ENCODE measurements at regions not wholly inside any gene's neighbourhood (a gene's known extent, or its start where the extent isn't known, plus 50 kb on each side); places are given as distances from the start of the nearest gene placed in this dataset.
"Not testable (repeated sequence)": the region's sequence is repeated elsewhere in the genome, so short reads cannot be mapped to it uniquely, and the experiment has no call there.

- no peak for DNase-seq (ENCODE audit: low read depth)
- no peak for TF ChIP-seq CTCF (IDR thresholded peaks at IDR 0.05; ENCODE audit: control insufficient read depth, extremely low read depth, insufficient read depth)
- H3K4me3 ChIP-seq (ENCODE audit: low read depth, low read length) = no peak overlapping the region
Measured at GRCh38 chr4:57981123-57981522, 870.9 kb upstream of the IGFBP7 start.

DNA sequence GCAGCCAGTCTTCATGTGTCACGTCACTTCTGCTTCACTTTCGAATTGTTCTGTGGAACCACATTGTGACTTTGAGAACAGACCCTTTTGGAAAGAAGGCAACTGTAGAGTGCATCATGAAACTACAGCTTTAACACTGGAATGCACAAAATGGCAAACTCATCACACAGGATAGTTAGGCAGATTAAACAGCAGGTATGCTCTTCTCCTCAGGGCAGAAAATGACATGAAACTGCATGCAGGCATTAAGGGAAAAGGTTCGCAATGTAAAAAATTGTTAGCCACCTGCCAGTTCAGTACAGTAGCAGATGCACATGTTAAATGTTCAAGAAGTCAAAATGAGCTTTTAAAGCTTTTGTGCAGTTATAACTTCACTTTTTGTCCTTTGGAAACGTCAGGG is 864.6 kb upstream of the IGFBP7 start:
- no peak for TF ChIP-seq CTCF (IDR thresholded peaks at IDR 0.05; ENCODE audit: control insufficient read depth, extremely low read depth, insufficient read depth)
- DNase-seq (ENCODE audit: low read depth) = no peak
- H3K4me3 ChIP-seq (ENCODE audit: low read depth, low read length) = no peak overlapping the region

DNA sequence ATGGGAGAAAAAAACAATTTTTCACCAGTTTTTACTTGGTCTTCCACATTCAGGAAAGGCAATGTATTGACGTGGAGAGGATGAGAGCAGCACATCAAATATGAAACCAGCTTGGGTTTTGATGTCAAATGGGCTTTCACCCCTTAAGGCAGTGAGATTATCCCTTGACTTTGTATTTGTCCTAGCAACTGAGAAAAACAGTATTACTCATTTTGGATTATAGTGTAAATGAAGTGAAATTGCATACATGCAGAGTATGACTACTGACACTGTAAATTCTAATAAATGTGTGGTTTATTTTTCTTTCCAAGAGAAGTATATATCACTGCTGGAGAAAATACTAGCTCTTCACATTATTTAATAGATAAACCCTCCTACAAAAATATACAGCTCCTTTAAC is 863.6 kb upstream of the IGFBP7 start:
- no peak for TF ChIP-seq CTCF (IDR thresholded peaks at IDR 0.05; ENCODE audit: control insufficient read depth, extremely low read depth, insufficient read depth)
- no peak overlapping the region for H3K4me3 ChIP-seq (ENCODE audit: low read depth, low read length)

DNA sequence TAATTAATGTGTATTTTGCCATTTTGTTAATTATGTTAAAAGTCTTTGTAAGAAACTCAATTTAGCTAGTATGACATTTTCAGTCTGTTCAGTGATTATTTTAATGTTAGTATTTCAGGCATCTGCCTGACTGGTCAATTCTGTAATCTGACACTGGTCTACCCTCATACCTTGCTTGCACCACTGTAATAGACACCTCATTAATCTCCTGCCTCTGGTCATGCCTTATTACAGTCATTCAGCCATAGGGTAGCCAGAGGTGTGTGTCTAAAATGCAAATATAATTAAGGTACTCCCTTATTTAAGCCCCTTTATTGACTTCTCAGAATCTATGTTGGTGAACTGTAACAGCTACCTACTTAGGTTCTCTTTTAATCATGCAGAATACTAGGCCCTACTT is 861.1 kb upstream of the IGFBP7 start:
- no peak overlapping the region for H3K4me3 ChIP-seq (ENCODE audit: low read depth, low read length)
- no peak for DNase-seq (ENCODE audit: low read depth)
- TF ChIP-seq CTCF (IDR thresholded peaks at IDR 0.05; ENCODE audit: control insufficient read depth, extremely low read depth, insufficient read depth) = no peak

More for the DNA sequence above, 863.6 kb upstream of the IGFBP7 start:
- DNase-seq (ENCODE audit: low read depth) = no peak

- no peak overlapping the region for H3K4me3 ChIP-seq (ENCODE audit: low read depth, low read length)
- TF ChIP-seq CTCF (IDR thresholded peaks at IDR 0.05; ENCODE audit: control insufficient read depth, extremely low read depth, insufficient read depth) = no peak
- DNase-seq (ENCODE audit: low read depth) = no peak
Measured at GRCh38 chr4:57966987-57967760, 857.0 kb upstream of the IGFBP7 start.

DNA sequence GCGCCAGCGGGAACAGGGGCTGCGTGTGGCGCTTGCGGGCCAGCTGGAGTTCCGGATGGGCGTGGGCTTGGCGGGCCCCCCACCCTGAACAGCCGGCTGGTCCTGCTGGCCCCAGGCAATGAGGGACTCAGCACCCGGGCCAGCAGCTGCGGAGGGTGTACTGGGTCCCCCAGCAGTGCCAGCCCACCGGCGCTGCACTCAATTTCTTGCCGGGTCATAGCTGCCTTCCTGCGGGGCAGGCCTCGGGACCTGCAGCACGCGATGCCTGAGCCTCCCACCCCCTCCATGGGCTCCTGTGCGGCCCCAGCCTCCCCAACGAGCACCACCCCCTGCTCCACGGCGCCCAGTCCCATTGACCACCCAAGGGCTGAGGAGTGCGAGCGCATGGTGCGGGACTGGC is 855.2 kb upstream of the IGFBP7 start:
- H3K4me3 ChIP-seq (ENCODE audit: low read depth, low read length); DNase-seq (ENCODE audit: low read depth): not testable (repeated sequence)

GRCh38 chr4:57945298-57945697 is 835.1 kb upstream of the IGFBP7 start:
- no peak overlapping the region for H3K4me3 ChIP-seq (ENCODE audit: low read depth, low read length)
- no peak for TF ChIP-seq CTCF (IDR thresholded peaks at IDR 0.05; ENCODE audit: control insufficient read depth, extremely low read depth, insufficient read depth)
- no peak for DNase-seq (ENCODE audit: low read depth)

All from LNCaP clone FGC (cell line).